ENCODE measurements at regions not wholly inside any gene's neighbourhood (a gene's known extent, or its start where the extent isn't known, plus 50 kb on each side); places are given as distances from the start of the nearest gene placed in this dataset.

DNA sequence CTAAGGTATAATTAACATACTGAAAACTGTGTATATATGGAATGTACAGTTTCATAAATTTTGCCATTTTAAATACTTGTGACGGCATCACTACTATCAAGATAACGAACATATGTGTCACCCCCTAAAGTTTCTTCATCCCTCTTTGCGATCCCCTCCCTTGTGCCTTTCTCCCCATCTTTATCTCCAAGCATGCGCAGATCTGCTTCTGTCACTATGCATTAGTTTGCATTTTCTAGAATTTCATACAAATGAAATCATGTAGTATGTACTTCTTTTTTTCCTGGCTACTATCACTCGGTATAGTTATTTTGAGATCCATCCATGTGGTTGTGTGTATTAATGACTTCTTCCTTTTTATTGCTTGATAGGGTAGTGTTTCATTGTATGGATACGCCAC, 154.9 kb downstream of the ZNF648 start:
- TF ChIP-seq POLR2A (IDR thresholded peaks at IDR 0.05; ENCODE audit: low read length) (no peak), GATA1 (IDR thresholded peaks at IDR 0.05; ENCODE audit: low read depth, low read length) (no peak)

Measured in erythroblast (primary cell).